Hepatocyte (in vitro differentiated cells): ENCODE measurements at regions not wholly inside any gene's neighbourhood (a gene's known extent, or its start where the extent isn't known, plus 50 kb on each side); places are given as distances from the start of the nearest gene placed in this dataset.

Experiments used
- CTCF ChIP-seq: fragments of 200-600 bp; sonication (generic); IDR thresholded peaks from 2 replicates; pipeline ENCODE4 v1.5.1; 2016; ENCODE audit warnings: antibody characterized with exemption, mild to moderate bottlenecking; ENCODE audit not compliant: poor library complexity
- EZH2 ChIP-seq: fragments of 200-600 bp; sonication (generic); IDR thresholded peaks from 2 replicates; pipeline ENCODE4 v1.6.1; 2016; ENCODE audit warnings: antibody characterized with exemption, mild to moderate bottlenecking, borderline replicate concordance
- EZH2phosphoT487 ChIP-seq: fragments of 200-600 bp; sonication (generic); IDR thresholded peaks from one replicate; pipeline ENCODE4 v1.6.1; 2018; ENCODE audit warnings: antibody characterized with exemption, mild to moderate bottlenecking, low read depth, moderate library complexity; ENCODE audit not compliant: unreplicated experiment, severe bottlenecking

DNA sequence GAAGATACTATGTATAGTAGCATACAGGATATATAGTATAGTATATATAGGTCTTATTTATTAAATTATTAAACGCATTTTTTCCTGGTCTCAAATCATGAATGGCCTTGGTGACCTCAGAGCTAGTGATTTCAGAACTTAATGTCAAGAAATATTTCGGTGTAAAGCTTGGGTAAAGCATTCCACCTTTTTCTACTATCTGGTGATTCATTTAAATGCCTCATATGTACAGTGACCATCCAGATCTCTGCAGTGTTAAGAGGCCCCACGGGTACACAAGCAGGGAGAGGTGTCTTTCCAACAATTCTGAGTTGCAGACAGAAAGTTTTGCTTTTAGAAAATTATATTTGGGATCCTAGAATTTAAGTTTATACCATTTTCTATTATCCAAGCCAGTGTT lies 626.5 kb downstream of the PTPRC start:
- TF ChIP-seq EZH2 (no peak), CTCF (no peak), EZH2phosphoT487 (no peak)
